ENCODE measurements at regions not wholly inside any gene's neighbourhood (a gene's known extent, or its start where the extent isn't known, plus 50 kb on each side); places are given as distances from the start of the nearest gene placed in this dataset.
"Not testable (repeated sequence)": the region's sequence is repeated elsewhere in the genome, so short reads cannot be mapped to it uniquely, and the experiment has no call there.

DNA sequence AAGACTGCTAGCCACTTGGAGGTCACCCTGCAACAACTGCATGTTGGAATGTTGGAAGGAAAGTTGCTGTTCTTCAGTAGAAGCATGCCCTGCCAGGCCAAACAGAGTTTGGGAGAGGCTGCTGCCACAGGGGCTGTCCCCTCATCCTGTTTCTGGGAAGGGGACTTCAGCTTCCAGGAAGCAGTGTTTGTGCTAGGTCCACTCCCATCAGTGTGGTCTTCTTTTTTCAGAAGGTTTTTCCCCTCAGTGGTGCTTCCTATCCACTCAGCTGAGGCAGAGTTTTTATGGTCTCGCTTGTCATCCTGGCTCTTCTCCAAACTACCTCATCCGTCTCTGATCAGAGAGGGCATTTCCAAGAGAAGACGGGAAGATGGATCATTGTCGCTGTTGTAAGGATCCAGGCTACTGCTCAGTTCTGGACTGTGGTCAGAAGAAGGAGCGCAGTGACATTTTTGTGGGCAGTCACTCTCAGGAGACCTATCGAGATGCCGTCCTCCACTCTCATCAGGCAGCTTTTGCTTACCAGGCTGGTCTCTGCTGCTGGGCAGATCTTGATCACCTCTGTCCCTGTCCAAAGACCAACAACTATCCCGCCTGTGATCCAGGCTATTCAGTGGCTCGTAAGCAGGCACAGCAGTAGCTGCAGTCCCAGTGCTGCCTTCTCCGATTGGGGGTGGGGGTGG lies 97.8 kb upstream of the C5orf63 start:
- no peaks in the 10 kb centered on the region for H3K9me3 ChIP-seq (ENCODE audit: control insufficient read depth, insufficient read depth, low read depth, low read length)
- no peaks in the 10 kb centered on the region for H3K36me3 ChIP-seq (ENCODE audit: control insufficient read depth, insufficient read depth, low read length)
- DNase-seq (ENCODE audit: low read depth, low spot score) (no peak), ATAC-seq (no peak)
- ChIA-PET CTCF (no interaction called here), POLR2A (no interaction called here)
- TF ChIP-seq SIN3A (IDR thresholded peaks at IDR 0.05; ENCODE audit: borderline replicate concordance, insufficient read depth, low read depth, low read length), result no peak
- no peak for TF ChIP-seq CTCF (IDR thresholded peaks at IDR 0.05)
- no peak for TF ChIP-seq TCF7L2 (IDR thresholded peaks at IDR 0.05; ENCODE audit: low read depth, low read length)
- TF ChIP-seq, protein P1, sequence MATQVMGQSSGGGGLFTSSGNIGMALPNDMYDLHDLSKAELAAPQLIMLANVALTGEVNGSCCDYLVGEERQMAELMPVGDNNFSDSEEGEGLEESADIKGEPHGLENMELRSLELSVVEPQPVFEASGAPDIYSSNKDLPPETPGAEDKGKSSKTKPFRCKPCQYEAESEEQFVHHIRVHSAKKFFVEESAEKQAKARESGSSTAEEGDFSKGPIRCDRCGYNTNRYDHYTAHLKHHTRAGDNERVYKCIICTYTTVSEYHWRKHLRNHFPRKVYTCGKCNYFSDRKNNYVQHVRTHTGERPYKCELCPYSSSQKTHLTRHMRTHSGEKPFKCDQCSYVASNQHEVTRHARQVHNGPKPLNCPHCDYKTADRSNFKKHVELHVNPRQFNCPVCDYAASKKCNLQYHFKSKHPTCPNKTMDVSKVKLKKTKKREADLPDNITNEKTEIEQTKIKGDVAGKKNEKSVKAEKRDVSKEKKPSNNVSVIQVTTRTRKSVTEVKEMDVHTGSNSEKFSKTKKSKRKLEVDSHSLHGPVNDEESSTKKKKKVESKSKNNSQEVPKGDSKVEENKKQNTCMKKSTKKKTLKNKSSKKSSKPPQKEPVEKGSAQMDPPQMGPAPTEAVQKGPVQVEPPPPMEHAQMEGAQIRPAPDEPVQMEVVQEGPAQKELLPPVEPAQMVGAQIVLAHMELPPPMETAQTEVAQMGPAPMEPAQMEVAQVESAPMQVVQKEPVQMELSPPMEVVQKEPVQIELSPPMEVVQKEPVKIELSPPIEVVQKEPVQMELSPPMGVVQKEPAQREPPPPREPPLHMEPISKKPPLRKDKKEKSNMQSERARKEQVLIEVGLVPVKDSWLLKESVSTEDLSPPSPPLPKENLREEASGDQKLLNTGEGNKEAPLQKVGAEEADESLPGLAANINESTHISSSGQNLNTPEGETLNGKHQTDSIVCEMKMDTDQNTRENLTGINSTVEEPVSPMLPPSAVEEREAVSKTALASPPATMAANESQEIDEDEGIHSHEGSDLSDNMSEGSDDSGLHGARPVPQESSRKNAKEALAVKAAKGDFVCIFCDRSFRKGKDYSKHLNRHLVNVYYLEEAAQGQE (IDR thresholded peaks at IDR 0.05; ENCODE audit: insufficient read depth in 1 of 2, low read depth in 2 of 2, low read length in 1 of 2), result no peak
- no peak for TF ChIP-seq POLR2AphosphoS5 (IDR thresholded peaks at IDR 0.05; ENCODE audit: low read depth, low read length)
- no peaks in the 10 kb centered on the region for H3K4me1 ChIP-seq (ENCODE audit: control insufficient read depth, insufficient read depth, low read length)
- H3K27ac ChIP-seq (ENCODE audit: low read length), result no peak overlapping the region
- H3K27me3 ChIP-seq (ENCODE audit: control insufficient read depth, insufficient read depth, low read length), result no peaks in the 10 kb centered on the region
- intact Hi-C loops (cut with micrococcal nuclease; ENCODE audit: unreplicated experiment) (no loop called here), in situ Hi-C loops (cut with HindIII; ENCODE audit: low pct_unique_long_range_greater_than_20kb, low sequenced_read_pairs) (no loop called here)
- H3K4me3 ChIP-seq (ENCODE audit: low read depth in 2 of 2, low read length in 2 of 2), result no peak overlapping the region
- BruUV-seq (replicated peaks), result no TSS peak

DNA sequence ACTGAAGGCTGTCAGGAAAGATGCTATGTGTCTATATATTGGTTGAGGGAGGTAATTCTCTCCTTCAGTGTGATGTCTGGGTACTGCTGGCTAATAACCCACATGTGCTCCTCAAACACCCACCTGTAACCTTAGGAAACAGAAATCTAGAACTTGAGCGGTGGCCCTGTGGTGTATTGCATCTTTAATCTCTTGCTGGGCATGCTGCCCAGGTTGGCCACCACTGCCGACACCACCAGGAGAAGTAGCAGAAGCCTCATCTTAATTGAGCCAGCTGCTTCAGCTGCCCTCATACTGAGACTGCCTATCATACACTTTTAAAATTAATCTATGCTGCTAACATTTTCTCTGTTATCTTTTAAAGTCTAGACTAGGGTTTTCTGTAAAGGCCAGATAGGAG lies 103.5 kb upstream of the C5orf63 start:
- ChIA-PET POLR2A (no interaction called here), CTCF (no interaction called here)
- intact Hi-C loops (cut with micrococcal nuclease; ENCODE audit: unreplicated experiment) (no loop called here), in situ Hi-C loops (cut with HindIII; ENCODE audit: low pct_unique_long_range_greater_than_20kb, low sequenced_read_pairs) (no loop called here)
- H3K36me3 ChIP-seq (ENCODE audit: control insufficient read depth, insufficient read depth, low read length), result no peaks in the 10 kb centered on the region
- no TSS peak for BruUV-seq (replicated peaks)
- H3K4me3 ChIP-seq (ENCODE audit: low read depth in 2 of 2, low read length in 2 of 2), result no peak overlapping the region
- H3K4me1 ChIP-seq (ENCODE audit: control insufficient read depth, insufficient read depth, low read length), result no peaks in the 10 kb centered on the region
- H3K9me3 ChIP-seq (ENCODE audit: control insufficient read depth, insufficient read depth, low read depth, low read length), result no peaks in the 10 kb centered on the region
- TF ChIP-seq CTCF (IDR thresholded peaks at IDR 0.05) (no peak), TCF7L2 (IDR thresholded peaks at IDR 0.05; ENCODE audit: low read depth, low read length) (no peak), POLR2AphosphoS5 (IDR thresholded peaks at IDR 0.05; ENCODE audit: low read depth, low read length) (no peak), SIN3A (IDR thresholded peaks at IDR 0.05; ENCODE audit: borderline replicate concordance, insufficient read depth, low read depth, low read length) (no peak)
- TF ChIP-seq, protein P1 (IDR thresholded peaks at IDR 0.05; ENCODE audit: insufficient read depth in 1 of 2, low read depth in 2 of 2, low read length in 1 of 2), result no peak
- H3K27ac ChIP-seq (ENCODE audit: low read length), result no peak overlapping the region
- ATAC-seq (no peak), DNase-seq (ENCODE audit: low read depth, low spot score) (no peak)
- 0 out of 2 replicates have a peak, but pooled peaks cover 4% of the 10 kb centered on the region for H3K27me3 ChIP-seq (ENCODE audit: control insufficient read depth, insufficient read depth, low read length)

GRCh38 chr5:127182631-127183030 lies 108.0 kb upstream of the MEGF10 start:
- POLR2A ChIA-PET, result interaction anchor here (0.6 kb wide), 1 partner anchor 346 kb away, joined by 6 read pairs; no protein-coding TSS in a partner anchor
- H3K9me3 ChIP-seq (ENCODE audit: control insufficient read depth, insufficient read depth, low read depth, low read length); intact Hi-C loops (cut with micrococcal nuclease; ENCODE audit: unreplicated experiment); H3K27me3 ChIP-seq (ENCODE audit: control insufficient read depth, insufficient read depth, low read length); DNase-seq (ENCODE audit: low read depth, low spot score); ATAC-seq; CTCF ChIA-PET; H3K36me3 ChIP-seq (ENCODE audit: control insufficient read depth, insufficient read depth, low read length); in situ Hi-C loops (cut with HindIII; ENCODE audit: low pct_unique_long_range_greater_than_20kb, low sequenced_read_pairs); H3K4me3 ChIP-seq (ENCODE audit: low read depth in 2 of 2, low read length in 2 of 2); H3K4me1 ChIP-seq (ENCODE audit: control insufficient read depth, insufficient read depth, low read length); BruUV-seq (replicated peaks); H3K27ac ChIP-seq (ENCODE audit: low read length): not testable (repeated sequence)
